ENCODE measurements at regions not wholly inside any gene's neighbourhood (a gene's known extent, or its start where the extent isn't known, plus 50 kb on each side); places are given as distances from the start of the nearest gene placed in this dataset.

- no peak overlapping the region for H3K27ac ChIP-seq (ENCODE audit: low read depth, low read length)
- no peaks in the 10 kb centered on the region for H3K79me2 ChIP-seq (ENCODE audit: insufficient read depth, low read length)
- peaks cover 3% of the 10 kb centered on the region for H3K27me3 ChIP-seq (ENCODE audit: insufficient read depth, low read length)
- no peaks in the 10 kb centered on the region for H4K20me1 ChIP-seq (ENCODE audit: insufficient read depth, low read length)
- no peak for TF ChIP-seq CTCF (IDR thresholded peaks at IDR 0.05; ENCODE audit: extremely low read depth, low read depth, low read length)
- H2AFZ ChIP-seq (ENCODE audit: low read length), result no peak overlapping the region
- no peaks in the 10 kb centered on the region for H3K36me3 ChIP-seq (ENCODE audit: insufficient read depth, low read length)
- no peaks in the 10 kb centered on the region for H3K9me3 ChIP-seq (ENCODE audit: low read depth, low read length)
- no peaks in the 10 kb centered on the region for H3K4me1 ChIP-seq (ENCODE audit: insufficient read depth, low read length)
- no peak overlapping the region for H3K4me3 ChIP-seq (ENCODE audit: insufficient read depth, low read length)
- DNase-seq (ENCODE audit: insufficient read length, low spot score, missing footprints), result no peak
- no peak overlapping the region for H3K4me2 ChIP-seq (ENCODE audit: insufficient read depth, low read length)
These were observed 352.5 kb downstream of the NPIPA8 start for GRCh38 chr16:17983847-17984639.

GRCh38 chr16:17983114-17983513 is 353.4 kb downstream of the NPIPA8 start:
- H3K4me2 ChIP-seq (ENCODE audit: insufficient read depth, low read length), result no peak overlapping the region
- H3K9me3 ChIP-seq (ENCODE audit: low read depth, low read length), result no peaks in the 10 kb centered on the region
- no peaks in the 10 kb centered on the region for H4K20me1 ChIP-seq (ENCODE audit: insufficient read depth, low read length)
- no peak overlapping the region for H3K27ac ChIP-seq (ENCODE audit: low read depth, low read length)
- H2AFZ ChIP-seq (ENCODE audit: low read length), result no peak overlapping the region
- H3K27me3 ChIP-seq (ENCODE audit: insufficient read depth, low read length), result peaks cover 3% of the 10 kb centered on the region
- no peaks in the 10 kb centered on the region for H3K36me3 ChIP-seq (ENCODE audit: insufficient read depth, low read length)
- H3K79me2 ChIP-seq (ENCODE audit: insufficient read depth, low read length), result no peaks in the 10 kb centered on the region
- no peak for DNase-seq (ENCODE audit: insufficient read length, low spot score, missing footprints)
- no peak overlapping the region for H3K4me3 ChIP-seq (ENCODE audit: insufficient read depth, low read length)
- no peak for TF ChIP-seq CTCF (IDR thresholded peaks at IDR 0.05; ENCODE audit: extremely low read depth, low read depth, low read length)
- no peaks in the 10 kb centered on the region for H3K4me1 ChIP-seq (ENCODE audit: insufficient read depth, low read length)

- DNase-seq (ENCODE audit: insufficient read length, low spot score, missing footprints), result no peak
- no peak for TF ChIP-seq CTCF (IDR thresholded peaks at IDR 0.05; ENCODE audit: extremely low read depth, low read depth, low read length)
- H3K4me3 ChIP-seq (ENCODE audit: insufficient read depth, low read length), result no peak overlapping the region
- no peaks in the 10 kb centered on the region for H3K79me2 ChIP-seq (ENCODE audit: insufficient read depth, low read length)
- H3K27ac ChIP-seq (ENCODE audit: low read depth, low read length), result no peak overlapping the region
- no peak overlapping the region for H3K4me2 ChIP-seq (ENCODE audit: insufficient read depth, low read length)
- no peak overlapping the region for H2AFZ ChIP-seq (ENCODE audit: low read length)
- H3K36me3 ChIP-seq (ENCODE audit: insufficient read depth, low read length), result no peaks in the 10 kb centered on the region
- no peaks in the 10 kb centered on the region for H3K27me3 ChIP-seq (ENCODE audit: insufficient read depth, low read length)
- H3K4me1 ChIP-seq (ENCODE audit: insufficient read depth, low read length), result no peaks in the 10 kb centered on the region
- H4K20me1 ChIP-seq (ENCODE audit: insufficient read depth, low read length), result no peaks in the 10 kb centered on the region
- no peaks in the 10 kb centered on the region for H3K9me3 ChIP-seq (ENCODE audit: low read depth, low read length)
These were observed 359.3 kb downstream of the NPIPA8 start for GRCh38 chr16:17977260-17977659.

- TF ChIP-seq CTCF (IDR thresholded peaks at IDR 0.05; ENCODE audit: extremely low read depth, low read depth, low read length), result no peak
- Histone ChIP-seq H3K27me3 (ENCODE audit: insufficient read depth, low read length) (no peaks in the 10 kb centered on the region), H3K4me2 (ENCODE audit: insufficient read depth, low read length) (no peak overlapping the region), H4K20me1 (ENCODE audit: insufficient read depth, low read length) (no peaks in the 10 kb centered on the region), H3K4me1 (ENCODE audit: insufficient read depth, low read length) (no peaks in the 10 kb centered on the region), H3K9me3 (ENCODE audit: low read depth, low read length) (no peaks in the 10 kb centered on the region), H3K79me2 (ENCODE audit: insufficient read depth, low read length) (no peaks in the 10 kb centered on the region), H3K36me3 (ENCODE audit: insufficient read depth, low read length) (no peaks in the 10 kb centered on the region), H2AFZ (ENCODE audit: low read length) (no peak overlapping the region), H3K4me3 (ENCODE audit: insufficient read depth, low read length) (no peak overlapping the region), H3K27ac (ENCODE audit: low read depth, low read length) (no peak overlapping the region)
- DNase-seq (ENCODE audit: insufficient read length, low spot score, missing footprints), result no peak
These were observed 364.0 kb downstream of the NPIPA8 start for GRCh38 chr16:17972460-17972943.

All from osteoblast (primary cell).